ENCODE measurements at regions not wholly inside any gene's neighbourhood (a gene's known extent, or its start where the extent isn't known, plus 50 kb on each side); places are given as distances from the start of the nearest gene placed in this dataset.

DNA sequence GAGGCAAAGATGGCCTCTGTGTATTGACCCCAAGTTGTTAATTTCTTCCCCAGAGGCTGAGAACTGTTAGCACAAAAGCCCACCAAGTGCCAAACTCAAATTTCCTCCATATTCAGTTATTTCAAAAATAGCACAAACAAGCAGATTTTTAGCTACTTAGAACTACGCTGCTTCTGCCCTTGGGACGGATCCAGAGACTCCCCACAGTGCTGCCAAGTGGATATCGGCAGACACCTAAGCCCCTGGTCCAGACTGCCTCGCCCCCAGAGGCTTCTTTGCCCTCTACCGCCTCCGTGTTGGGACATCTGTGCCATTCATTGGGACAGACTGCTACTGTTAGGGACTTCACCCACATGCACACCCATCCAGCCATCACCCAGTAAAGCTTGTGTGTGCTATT is 188.3 kb downstream of the POSTN start:
- H3K36me3 ChIP-seq (ENCODE audit: insufficient read depth, insufficient read length, low read length), result no peaks in the 10 kb centered on the region
- no peak for DNase-seq (ENCODE audit: low read depth, low spot score)
- H3K9ac ChIP-seq (ENCODE audit: insufficient read length, low read depth), result no peak overlapping the region
- TF ChIP-seq SUZ12 (IDR thresholded peaks at IDR 0.05; ENCODE audit: extremely low read depth, insufficient read depth, insufficient read length), result no peak
- no peak for TF ChIP-seq YY1 (IDR thresholded peaks at IDR 0.05; ENCODE audit: insufficient read depth, insufficient read length)
- no peak for TF ChIP-seq ZNF274 (IDR thresholded peaks at IDR 0.05; ENCODE audit: low read depth, low read length)
- no peaks in the 10 kb centered on the region for H3K9me3 ChIP-seq (ENCODE audit: insufficient read depth, low read length)
- H3K27me3 ChIP-seq (ENCODE audit: insufficient read depth, insufficient read length), result no peaks in the 10 kb centered on the region
- H3K4me3 ChIP-seq (ENCODE audit: insufficient read length, low read depth), result no peak overlapping the region
- H3K4me1 ChIP-seq (ENCODE audit: insufficient read depth, insufficient read length), result no peaks in the 10 kb centered on the region

DNA sequence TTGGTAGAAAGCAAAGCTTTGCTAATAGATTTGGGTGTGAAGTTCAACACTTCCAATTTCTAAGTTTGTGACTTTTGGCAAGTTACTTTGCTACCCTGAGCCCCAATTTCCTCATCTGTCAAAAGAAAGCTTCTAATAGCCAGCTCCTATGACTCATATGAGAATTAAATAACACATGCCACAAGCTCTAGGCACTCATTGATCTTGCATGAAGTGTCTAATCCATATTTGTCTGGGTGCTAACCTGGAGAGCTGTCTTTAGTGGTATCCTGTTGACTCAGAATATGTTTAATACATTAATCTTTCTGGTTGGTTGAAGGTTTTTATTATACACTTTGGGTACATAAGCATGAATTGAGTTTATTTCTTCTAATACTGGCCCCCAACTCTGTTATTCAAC is 188.8 kb downstream of the POSTN start:
- DNase-seq (ENCODE audit: low read depth, low spot score), result no peak
- H3K27me3 ChIP-seq (ENCODE audit: insufficient read depth, insufficient read length), result no peaks in the 10 kb centered on the region
- no peak overlapping the region for H3K4me3 ChIP-seq (ENCODE audit: insufficient read length, low read depth)
- no peak for TF ChIP-seq YY1 (IDR thresholded peaks at IDR 0.05; ENCODE audit: insufficient read depth, insufficient read length)
- TF ChIP-seq SUZ12 (IDR thresholded peaks at IDR 0.05; ENCODE audit: extremely low read depth, insufficient read depth, insufficient read length), result no peak
- TF ChIP-seq ZNF274 (IDR thresholded peaks at IDR 0.05; ENCODE audit: low read depth, low read length), result no peak
- H3K4me1 ChIP-seq (ENCODE audit: insufficient read depth, insufficient read length), result no peaks in the 10 kb centered on the region
- no peak overlapping the region for H3K9ac ChIP-seq (ENCODE audit: insufficient read length, low read depth)
- H3K9me3 ChIP-seq (ENCODE audit: insufficient read depth, low read length), result no peaks in the 10 kb centered on the region
- H3K36me3 ChIP-seq (ENCODE audit: insufficient read depth, insufficient read length, low read length), result no peaks in the 10 kb centered on the region

DNA sequence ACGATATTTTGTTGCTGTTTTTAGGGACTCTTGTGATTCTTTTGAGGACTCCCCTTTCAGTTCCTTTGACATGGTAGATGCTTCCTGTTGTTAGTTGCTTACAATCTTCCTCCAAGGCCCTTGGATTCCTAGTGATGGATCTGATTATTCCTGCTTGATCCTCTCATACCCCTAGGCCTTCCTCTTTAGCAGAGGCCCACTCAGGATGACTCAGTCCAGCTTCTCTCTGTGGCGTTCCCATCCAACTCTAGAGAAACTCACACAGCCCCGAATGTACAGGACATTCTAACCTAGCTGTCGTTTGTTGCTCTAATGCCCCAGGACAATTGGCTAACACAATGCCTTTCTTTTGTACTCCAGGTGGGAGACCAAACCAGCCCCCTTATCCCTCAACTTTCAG is 191.4 kb downstream of the POSTN start:
- Histone ChIP-seq H3K9ac (ENCODE audit: insufficient read length, low read depth) (no peak overlapping the region), H3K27me3 (ENCODE audit: insufficient read depth, insufficient read length) (no peaks in the 10 kb centered on the region), H3K36me3 (ENCODE audit: insufficient read depth, insufficient read length, low read length) (no peaks in the 10 kb centered on the region), H3K4me1 (ENCODE audit: insufficient read depth, insufficient read length) (no peaks in the 10 kb centered on the region), H3K9me3 (ENCODE audit: insufficient read depth, low read length) (no peaks in the 10 kb centered on the region), H3K4me3 (ENCODE audit: insufficient read length, low read depth) (no peak overlapping the region)
- no peak for TF ChIP-seq YY1 (IDR thresholded peaks at IDR 0.05; ENCODE audit: insufficient read depth, insufficient read length)
- no peak for TF ChIP-seq ZNF274 (IDR thresholded peaks at IDR 0.05; ENCODE audit: low read depth, low read length)
- no peak for TF ChIP-seq SUZ12 (IDR thresholded peaks at IDR 0.05; ENCODE audit: extremely low read depth, insufficient read depth, insufficient read length)
- no peak for DNase-seq (ENCODE audit: low read depth, low spot score)

DNA sequence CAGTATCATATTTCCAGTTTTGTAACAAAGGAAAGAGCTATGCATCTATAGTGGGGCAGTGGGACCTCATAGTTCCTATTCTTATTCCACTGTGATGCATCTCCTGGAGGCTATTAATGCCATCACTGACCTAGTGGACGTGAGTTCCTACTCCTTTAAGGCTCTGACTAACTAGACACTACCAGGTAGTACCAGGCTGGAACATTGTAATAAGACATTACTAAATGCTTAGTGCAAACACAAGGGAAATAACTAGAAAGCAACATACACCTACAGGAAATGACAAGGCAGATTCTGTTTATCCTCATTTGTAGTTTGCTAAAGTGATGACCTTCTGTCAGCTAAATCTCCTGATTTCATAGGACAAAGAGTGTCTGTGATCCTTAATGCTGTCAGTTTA is 192.5 kb downstream of the POSTN start:
- no peak overlapping the region for H3K9ac ChIP-seq (ENCODE audit: insufficient read length, low read depth)
- TF ChIP-seq ZNF274 (IDR thresholded peaks at IDR 0.05; ENCODE audit: low read depth, low read length), result no peak
- TF ChIP-seq YY1 (IDR thresholded peaks at IDR 0.05; ENCODE audit: insufficient read depth, insufficient read length), result no peak
- no peak for TF ChIP-seq SUZ12 (IDR thresholded peaks at IDR 0.05; ENCODE audit: extremely low read depth, insufficient read depth, insufficient read length)
- no peaks in the 10 kb centered on the region for H3K27me3 ChIP-seq (ENCODE audit: insufficient read depth, insufficient read length)
- no peak for DNase-seq (ENCODE audit: low read depth, low spot score)
- H3K9me3 ChIP-seq (ENCODE audit: insufficient read depth, low read length), result no peaks in the 10 kb centered on the region
- no peaks in the 10 kb centered on the region for H3K4me1 ChIP-seq (ENCODE audit: insufficient read depth, insufficient read length)
- H3K36me3 ChIP-seq (ENCODE audit: insufficient read depth, insufficient read length, low read length), result no peaks in the 10 kb centered on the region
- no peak overlapping the region for H3K4me3 ChIP-seq (ENCODE audit: insufficient read length, low read depth)

DNA sequence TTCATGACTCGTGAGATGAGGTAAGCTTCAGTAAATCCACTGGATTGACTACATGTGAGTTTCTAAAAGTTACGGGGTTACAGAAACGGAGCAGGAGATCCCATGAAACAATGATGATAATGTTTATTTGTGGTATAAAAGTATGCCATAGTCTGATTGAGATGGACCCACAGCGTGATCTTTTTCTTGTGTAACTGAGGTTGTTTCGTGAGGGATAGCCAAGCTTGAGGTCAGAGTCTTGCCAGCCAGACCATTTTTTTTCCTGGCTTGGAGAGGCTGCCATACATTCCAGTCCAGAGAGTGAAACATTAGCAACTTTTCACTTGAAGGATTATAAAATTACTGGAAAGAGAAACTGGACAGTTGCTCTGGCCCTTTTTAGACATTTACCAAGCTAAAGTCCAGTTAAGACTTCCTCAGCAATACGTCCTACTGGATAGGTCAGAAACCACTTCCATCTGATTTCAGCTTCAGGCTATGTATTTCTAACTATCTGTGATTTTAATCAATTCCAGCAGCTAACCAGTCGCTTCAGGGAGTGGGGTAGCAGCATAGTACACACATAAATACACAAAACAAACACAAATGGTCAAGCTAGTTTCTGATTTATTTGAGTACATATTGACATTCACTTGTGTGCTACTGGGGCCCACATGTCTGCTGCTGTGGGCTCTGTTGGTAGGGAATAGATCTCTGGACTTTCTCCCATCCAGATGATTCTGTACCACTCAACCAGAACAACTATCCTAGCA is 194.6 kb downstream of the POSTN start:
- Histone ChIP-seq H3K4me1 (ENCODE audit: insufficient read depth, insufficient read length) (no peaks in the 10 kb centered on the region), H3K9me3 (ENCODE audit: insufficient read depth, low read length) (no peaks in the 10 kb centered on the region), H3K36me3 (ENCODE audit: insufficient read depth, insufficient read length, low read length) (no peaks in the 10 kb centered on the region), H3K4me3 (ENCODE audit: insufficient read length, low read depth) (no peak overlapping the region), H3K27me3 (ENCODE audit: insufficient read depth, insufficient read length) (no peaks in the 10 kb centered on the region), H3K9ac (ENCODE audit: insufficient read length, low read depth) (no peak overlapping the region)
- DNase-seq (ENCODE audit: low read depth, low spot score), result no peak
- TF ChIP-seq ZNF274 (IDR thresholded peaks at IDR 0.05; ENCODE audit: low read depth, low read length) (no peak), SUZ12 (IDR thresholded peaks at IDR 0.05; ENCODE audit: extremely low read depth, insufficient read depth, insufficient read length) (no peak), YY1 (IDR thresholded peaks at IDR 0.05; ENCODE audit: insufficient read depth, insufficient read length) (no peak)

DNA sequence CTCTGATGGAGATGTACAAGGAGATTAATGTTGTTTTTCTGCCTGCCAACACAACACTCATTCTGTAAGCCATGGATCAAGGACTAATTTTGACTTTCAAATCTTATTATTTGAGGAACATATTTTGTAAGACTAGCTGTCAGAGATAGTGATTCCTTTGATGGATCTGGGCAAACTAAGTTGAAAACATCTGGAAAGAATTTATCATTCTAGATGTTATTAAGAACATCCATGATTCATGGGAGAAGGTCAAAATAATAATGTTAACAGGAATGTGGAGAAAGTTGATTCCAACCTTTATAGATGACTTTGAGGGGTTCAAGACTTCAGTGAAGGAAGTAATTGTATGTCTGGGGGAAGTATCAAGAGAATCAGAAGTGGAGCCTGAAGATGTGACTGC is 196.8 kb downstream of the POSTN start:
- Histone ChIP-seq H3K27me3 (ENCODE audit: insufficient read depth, insufficient read length) (no peaks in the 10 kb centered on the region), H3K4me1 (ENCODE audit: insufficient read depth, insufficient read length) (no peaks in the 10 kb centered on the region), H3K4me3 (ENCODE audit: insufficient read length, low read depth) (no peak overlapping the region), H3K9me3 (ENCODE audit: insufficient read depth, low read length) (no peaks in the 10 kb centered on the region), H3K9ac (ENCODE audit: insufficient read length, low read depth) (no peak overlapping the region), H3K36me3 (ENCODE audit: insufficient read depth, insufficient read length, low read length) (no peaks in the 10 kb centered on the region)
- TF ChIP-seq SUZ12 (IDR thresholded peaks at IDR 0.05; ENCODE audit: extremely low read depth, insufficient read depth, insufficient read length) (no peak), ZNF274 (IDR thresholded peaks at IDR 0.05; ENCODE audit: low read depth, low read length) (no peak), YY1 (IDR thresholded peaks at IDR 0.05; ENCODE audit: insufficient read depth, insufficient read length) (no peak)
- DNase-seq (ENCODE audit: low read depth, low spot score), result no peak

DNA sequence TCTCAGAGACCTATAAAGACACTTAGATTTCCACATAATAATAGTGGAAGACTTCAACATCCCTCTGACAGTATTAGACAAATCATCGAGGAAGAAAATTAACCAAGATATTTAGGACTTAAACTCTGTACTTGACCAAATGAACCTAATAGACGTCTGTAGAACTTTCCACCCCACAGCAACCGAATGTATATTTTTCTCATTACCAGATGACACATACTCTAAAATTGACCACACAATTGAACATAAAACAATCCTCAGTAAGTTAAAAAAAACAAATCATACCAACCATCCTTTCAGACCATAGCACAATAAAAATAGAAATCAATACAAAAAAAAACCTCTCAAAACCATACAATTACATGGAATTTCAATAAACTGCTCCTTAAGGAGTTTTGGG is 201.0 kb downstream of the POSTN start:
- H3K36me3 ChIP-seq (ENCODE audit: insufficient read depth, insufficient read length, low read length), result no peaks in the 10 kb centered on the region
- H3K4me1 ChIP-seq (ENCODE audit: insufficient read depth, insufficient read length), result no peaks in the 10 kb centered on the region
- H3K4me3 ChIP-seq (ENCODE audit: insufficient read length, low read depth), result no peak overlapping the region
- H3K27me3 ChIP-seq (ENCODE audit: insufficient read depth, insufficient read length), result no peaks in the 10 kb centered on the region
- H3K9me3 ChIP-seq (ENCODE audit: insufficient read depth, low read length), result no peaks in the 10 kb centered on the region
- no peak for TF ChIP-seq YY1 (IDR thresholded peaks at IDR 0.05; ENCODE audit: insufficient read depth, insufficient read length)
- no peak for DNase-seq (ENCODE audit: low read depth, low spot score)
- H3K9ac ChIP-seq (ENCODE audit: insufficient read length, low read depth), result no peak overlapping the region

Data from NT2/D1 (cell line).